Chondrocyte (in vitro differentiated cells): ENCODE measurements at regions not wholly inside any gene's neighbourhood (a gene's known extent, or its start where the extent isn't known, plus 50 kb on each side); places are given as distances from the start of the nearest gene placed in this dataset.

Source experiments
- DNase-seq: peaks from one replicate; pipeline ENCODE4 v3.0.0; 2021; ENCODE audit warnings: mixed read lengths, low spot score
- H3K27ac Mint-ChIP-seq: one replicate; pipeline ENCODE4 v1.8.0; 2021; ENCODE audit warnings: mild to moderate bottlenecking, moderate library complexity, mixed read lengths; ENCODE audit not compliant: unreplicated experiment
- H3K27me3 Mint-ChIP-seq: 2 replicates; pipeline ENCODE4 v1.8.0; 2021; ENCODE audit warnings: low read depth, mixed read lengths
- H3K36me3 Mint-ChIP-seq: 2 replicates; pipeline ENCODE4 v1.8.0; 2021; ENCODE audit warnings: low read depth, mixed read lengths
- H3K4me1 Mint-ChIP-seq: 2 replicates; pipeline ENCODE4 v1.8.0; 2021; ENCODE audit warnings: low read depth, mild to moderate bottlenecking, mixed read lengths
- H3K4me3 Mint-ChIP-seq: one replicate; pipeline ENCODE4 v1.8.0; 2021; ENCODE audit warnings: mild to moderate bottlenecking, moderate library complexity, mixed read lengths; ENCODE audit not compliant: unreplicated experiment
- H3K9me3 Mint-ChIP-seq: 2 replicates; pipeline ENCODE4 v1.8.0; 2021; ENCODE audit warnings: low read depth, mixed read lengths
- TF ChIP-seq, protein P1 (sequence below): fragments of 200-600 bp; sonication (generic); IDR thresholded peaks from 2 replicates; pipeline ENCODE4 v1.5.0; 2021; ENCODE audit warnings: antibody characterized with exemption, mild to moderate bottlenecking, moderate library complexity

DNA sequence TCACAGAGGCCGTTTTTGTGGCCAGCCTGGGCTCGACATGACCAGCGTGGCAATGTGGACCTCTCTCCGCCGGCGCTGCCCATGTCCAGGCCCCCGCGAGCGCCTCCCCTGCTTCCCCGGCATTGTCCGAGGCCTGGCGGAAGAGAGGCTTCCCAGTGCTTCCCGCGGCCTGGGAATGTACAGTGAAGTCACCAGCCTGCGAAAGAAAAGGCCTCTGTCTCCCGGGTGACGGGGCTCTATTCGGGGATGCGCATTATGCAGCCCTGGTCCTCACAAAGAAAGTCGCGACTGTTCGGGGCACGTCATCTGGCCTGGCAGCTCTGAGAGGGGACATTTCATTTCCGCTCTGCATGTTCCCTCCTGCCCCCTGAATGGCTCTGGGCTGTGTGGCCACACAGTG is 109.2 kb upstream of the AGAP1 start:
- no peak for DNase-seq
- H3K4me1 Mint-ChIP-seq, result no peaks in the 10 kb centered on the region
- no peak overlapping the region for H3K4me3 Mint-ChIP-seq
- H3K27ac Mint-ChIP-seq, result no peak overlapping the region
- H3K36me3 Mint-ChIP-seq, result no peaks in the 10 kb centered on the region
- H3K9me3 Mint-ChIP-seq, result no peaks in the 10 kb centered on the region
- peaks cover 4% of the 10 kb centered on the region for H3K27me3 Mint-ChIP-seq
- TF ChIP-seq, protein P1, sequence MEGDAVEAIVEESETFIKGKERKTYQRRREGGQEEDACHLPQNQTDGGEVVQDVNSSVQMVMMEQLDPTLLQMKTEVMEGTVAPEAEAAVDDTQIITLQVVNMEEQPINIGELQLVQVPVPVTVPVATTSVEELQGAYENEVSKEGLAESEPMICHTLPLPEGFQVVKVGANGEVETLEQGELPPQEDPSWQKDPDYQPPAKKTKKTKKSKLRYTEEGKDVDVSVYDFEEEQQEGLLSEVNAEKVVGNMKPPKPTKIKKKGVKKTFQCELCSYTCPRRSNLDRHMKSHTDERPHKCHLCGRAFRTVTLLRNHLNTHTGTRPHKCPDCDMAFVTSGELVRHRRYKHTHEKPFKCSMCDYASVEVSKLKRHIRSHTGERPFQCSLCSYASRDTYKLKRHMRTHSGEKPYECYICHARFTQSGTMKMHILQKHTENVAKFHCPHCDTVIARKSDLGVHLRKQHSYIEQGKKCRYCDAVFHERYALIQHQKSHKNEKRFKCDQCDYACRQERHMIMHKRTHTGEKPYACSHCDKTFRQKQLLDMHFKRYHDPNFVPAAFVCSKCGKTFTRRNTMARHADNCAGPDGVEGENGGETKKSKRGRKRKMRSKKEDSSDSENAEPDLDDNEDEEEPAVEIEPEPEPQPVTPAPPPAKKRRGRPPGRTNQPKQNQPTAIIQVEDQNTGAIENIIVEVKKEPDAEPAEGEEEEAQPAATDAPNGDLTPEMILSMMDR, result no peak

DNA sequence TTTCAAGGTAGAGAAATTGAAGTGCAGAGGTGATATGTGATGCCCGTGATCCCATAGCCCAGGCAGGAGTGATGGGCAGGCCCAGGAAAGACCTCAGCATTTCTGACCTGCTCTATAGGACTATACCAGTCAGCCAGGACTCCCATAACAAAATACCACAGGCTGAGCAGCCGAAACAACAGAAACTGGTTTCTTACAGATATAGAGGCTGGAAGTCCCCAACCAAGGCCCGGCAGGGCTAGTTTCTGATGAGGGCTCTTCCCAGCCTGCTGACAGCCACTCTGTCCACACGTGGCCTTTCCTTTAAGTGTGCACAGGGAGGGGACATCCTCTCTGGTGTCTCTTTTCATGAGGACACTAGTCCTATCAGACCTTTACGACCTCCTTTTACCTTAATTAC is 104.2 kb upstream of the AGAP1 start:
- TF ChIP-seq, protein P1, result no peak
- Mint-ChIP-seq H3K4me3 (no peak overlapping the region), H3K27me3 (peaks cover 4% of the 10 kb centered on the region), H3K9me3 (no peaks in the 10 kb centered on the region), H3K27ac (no peak overlapping the region), H3K36me3 (no peaks in the 10 kb centered on the region), H3K4me1 (no peaks in the 10 kb centered on the region)
- no peak for DNase-seq

DNA sequence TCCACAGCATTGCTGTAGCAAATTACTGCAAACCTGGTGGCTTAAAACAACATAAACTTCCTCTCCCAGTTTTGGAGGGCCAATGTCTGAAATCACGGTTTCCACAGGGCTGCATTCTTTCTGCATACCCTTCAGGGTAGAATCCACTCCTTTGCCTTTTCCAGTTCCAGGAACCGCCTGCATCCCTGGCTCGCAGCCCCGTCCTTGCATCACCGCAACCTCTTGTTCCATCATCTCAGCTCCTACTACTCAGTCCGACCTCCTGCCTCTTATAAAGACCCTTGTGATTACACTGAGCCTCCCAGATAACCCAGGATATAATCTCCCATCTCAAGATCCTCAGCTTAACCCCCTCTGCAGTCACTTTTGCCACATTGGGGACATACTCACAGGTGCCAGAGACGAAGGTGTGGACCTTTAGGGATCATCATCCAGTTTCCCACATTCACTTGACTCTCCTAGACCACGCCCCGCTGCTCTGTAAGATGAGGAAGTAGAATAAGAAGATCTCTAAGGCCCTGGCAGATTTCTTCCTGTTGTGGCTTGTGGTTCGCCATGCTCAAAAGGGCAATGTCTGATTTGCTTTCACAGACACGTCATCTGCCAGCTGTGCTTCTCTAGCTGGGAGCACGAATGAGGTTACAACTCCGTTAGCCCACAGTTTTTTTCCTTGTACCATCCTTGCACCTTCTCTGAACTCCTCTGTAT is 103.6 kb upstream of the AGAP1 start:
- no peaks in the 10 kb centered on the region for H3K36me3 Mint-ChIP-seq
- TF ChIP-seq, protein P1, result no peak
- H3K4me3 Mint-ChIP-seq, result no peak overlapping the region
- H3K27ac Mint-ChIP-seq, result no peak overlapping the region
- no peaks in the 10 kb centered on the region for H3K4me1 Mint-ChIP-seq
- DNase-seq, result no peak
- H3K9me3 Mint-ChIP-seq, result no peaks in the 10 kb centered on the region
- H3K27me3 Mint-ChIP-seq, result peaks cover 4% of the 10 kb centered on the region

DNA sequence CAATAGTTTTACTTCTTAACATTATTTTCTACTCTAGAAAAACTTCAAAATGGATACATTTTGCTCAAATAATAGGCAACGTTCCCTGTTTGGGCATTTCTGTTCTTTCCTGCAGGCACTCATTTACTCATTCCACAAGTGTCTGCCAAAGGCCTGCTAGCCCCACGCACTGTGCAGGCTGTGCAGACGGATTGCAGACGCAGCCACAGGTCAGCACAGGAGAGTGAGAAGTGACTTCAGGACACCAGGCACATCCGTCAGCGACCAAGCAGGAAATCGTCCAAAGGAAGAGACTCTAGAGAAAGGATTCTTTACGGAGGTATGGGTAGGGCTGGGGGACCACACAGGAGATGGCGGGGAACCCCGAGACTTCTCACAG is 103.0 kb upstream of the AGAP1 start:
- no peaks in the 10 kb centered on the region for H3K9me3 Mint-ChIP-seq
- no peak overlapping the region for H3K4me3 Mint-ChIP-seq
- no peaks in the 10 kb centered on the region for H3K4me1 Mint-ChIP-seq
- no peaks in the 10 kb centered on the region for H3K36me3 Mint-ChIP-seq
- DNase-seq, result no peak
- H3K27ac Mint-ChIP-seq, result no peak overlapping the region
- TF ChIP-seq, protein P1, result no peak
- H3K27me3 Mint-ChIP-seq, result peaks cover 6% of the 10 kb centered on the region

DNA sequence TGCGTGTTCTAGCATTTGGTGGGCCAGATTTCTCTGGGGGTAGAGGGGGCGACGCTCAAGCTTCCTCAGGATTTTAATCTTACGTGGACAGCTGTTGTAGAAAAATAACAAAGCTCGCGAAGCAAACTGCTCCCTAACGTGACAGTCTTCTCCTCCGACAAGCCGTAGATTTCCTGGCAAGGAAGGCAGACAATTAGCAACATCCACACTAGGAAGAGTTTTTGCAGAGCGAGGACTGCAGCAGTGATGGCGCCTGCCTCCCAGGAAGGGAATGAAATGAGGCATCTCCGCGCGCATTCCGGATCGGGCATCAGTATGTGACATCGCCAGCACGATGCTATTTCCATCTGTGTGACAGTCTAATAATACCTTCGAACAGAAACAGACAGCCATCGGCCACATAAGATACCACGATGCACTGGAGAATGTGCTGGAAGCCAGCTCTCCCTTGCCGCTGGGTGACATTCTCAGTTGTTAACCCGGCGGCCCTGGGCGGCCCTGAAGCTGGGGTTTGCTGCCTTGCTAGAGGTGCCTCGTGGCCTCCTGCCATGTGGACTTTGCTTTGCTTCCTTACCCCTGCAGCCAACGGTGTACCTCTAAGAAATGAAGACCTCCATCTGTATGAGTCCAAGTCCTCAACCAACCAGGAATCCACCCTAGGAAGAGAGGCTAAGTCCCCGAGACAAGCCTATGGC is 101.8 kb upstream of the AGAP1 start:
- TF ChIP-seq, protein P1, result no peak
- peaks cover 4% of the 10 kb centered on the region for H3K27me3 Mint-ChIP-seq
- H3K36me3 Mint-ChIP-seq, result no peaks in the 10 kb centered on the region
- no peaks in the 10 kb centered on the region for H3K9me3 Mint-ChIP-seq
- no peak overlapping the region for H3K27ac Mint-ChIP-seq
- H3K4me3 Mint-ChIP-seq, result no peak overlapping the region
- no peak for DNase-seq
- H3K4me1 Mint-ChIP-seq, result no peaks in the 10 kb centered on the region
